Subcutaneous abdominal adipose tissue (tissue), 5 donors: ENCODE measurements at regions not wholly inside any gene's neighbourhood (a gene's known extent, or its start where the extent isn't known, plus 50 kb on each side); places are given as distances from the start of the nearest gene placed in this dataset.
A peak's percentile ranks its signal among the peaks of the same experiment; 100 is the strongest.

Source experiments
- H3K27ac ChIP-seq: one replicate; pipeline ENCODE4 v1.7.0; 2013; ENCODE audit warnings: low read depth, mild to moderate bottlenecking, inconsistent platforms, low read length, moderate library complexity
- H3K27me3 ChIP-seq, 5 donors: one replicate each; pipeline ENCODE4 v1.7.0; 2013; ENCODE audit warnings: low read length in 5 of 5, inconsistent platforms in 1 of 5; ENCODE audit not compliant: control insufficient read depth in 5 of 5, insufficient read depth in 4 of 5
- H3K36me3 ChIP-seq, 5 donors: one replicate each; pipeline ENCODE4 v1.7.0; 2013; ENCODE audit warnings: low read length in 5 of 5; ENCODE audit not compliant: control insufficient read depth in 5 of 5, insufficient read depth in 5 of 5
- H3K4me1 ChIP-seq, 5 donors: one replicate each; pipeline ENCODE4 v1.7.0; 2013; ENCODE audit warnings: low read length in 5 of 5, mild to moderate bottlenecking in 3 of 5, moderate library complexity in 1 of 5; ENCODE audit not compliant: control insufficient read depth in 5 of 5, insufficient read depth in 5 of 5
- H3K4me3 ChIP-seq, 5 donors: one replicate each; pipeline ENCODE4 v1.7.0; 2013; ENCODE audit warnings: low read length in 5 of 5, low read depth in 1 of 5
- H3K9ac ChIP-seq, 5 donors: one replicate each; pipeline ENCODE4 v1.7.0; 2013; ENCODE audit warnings: low read length in 5 of 5, mild to moderate bottlenecking in 4 of 5, moderate library complexity in 3 of 5
- H3K9me3 ChIP-seq, 5 donors: one replicate each; pipeline ENCODE4 v1.7.0; 2013; ENCODE audit warnings: low read length in 5 of 5; ENCODE audit not compliant: control insufficient read depth in 5 of 5
- donor health status: healthy.
- donor health status: healthy.
- donor health status: healthy.
- donor health status: healthy.
- donor health status: healthy.

DNA sequence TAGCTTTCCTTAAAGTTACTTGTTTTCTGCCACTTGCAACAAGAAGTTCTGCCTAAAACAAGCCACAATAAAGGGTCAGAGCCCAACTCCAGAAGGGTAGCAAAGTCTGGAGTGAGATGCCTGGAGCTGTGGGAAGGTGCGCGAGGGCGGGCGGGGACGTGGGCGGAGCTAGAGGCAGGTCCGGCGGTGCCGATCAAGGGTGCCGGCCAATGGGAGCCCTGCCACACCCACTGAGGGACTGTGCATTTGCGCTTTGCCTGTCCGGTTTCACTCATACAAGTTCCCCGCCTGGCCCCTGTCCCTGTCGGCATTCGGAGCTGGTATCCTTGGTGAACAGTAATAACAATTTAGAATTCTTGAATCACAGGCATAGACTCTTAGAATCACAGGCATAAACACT is 732.4 kb downstream of the MATN1 start:
- H3K4me3 ChIP-seq = no peak overlapping the region
- peaks cover 0 to 12% (median 9%) of the 10 kb centered on the region in 5 donors for H3K9me3 ChIP-seq
- no peak overlapping the region for H3K9ac ChIP-seq
- H3K27ac ChIP-seq = no peak overlapping the region
- H3K36me3 ChIP-seq = no peaks in the 10 kb centered on the region
- H3K27me3 ChIP-seq = peaks cover 0 to 7% (median 3%) of the 10 kb centered on the region in 5 donors
- peaks cover 0 to 10% (median 0%) of the 10 kb centered on the region in 5 donors for H3K4me1 ChIP-seq

DNA sequence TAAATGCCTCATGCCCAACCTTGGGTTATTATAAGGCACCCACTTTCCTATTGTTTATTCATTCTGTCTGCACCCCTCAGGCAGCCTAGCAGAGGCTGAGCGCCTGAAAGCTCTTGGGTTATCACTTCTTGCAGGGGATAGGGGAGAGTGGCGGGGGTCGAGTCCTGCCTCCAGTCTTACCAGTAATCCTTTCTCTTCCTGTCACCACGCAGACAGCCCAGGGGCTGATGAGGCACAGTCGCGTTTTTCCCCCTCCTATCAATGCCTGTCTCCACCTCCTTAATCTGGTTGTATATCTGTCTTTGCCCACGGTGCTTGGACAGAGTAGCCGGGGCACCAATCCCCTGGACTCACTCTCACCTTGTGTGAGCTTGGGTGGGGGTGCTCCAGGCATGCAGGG is 733.1 kb downstream of the MATN1 start:
- Histone ChIP-seq H3K27ac (no peak overlapping the region), H3K27me3 (peaks cover 0 to 7% (median 3%) of the 10 kb centered on the region in 5 donors)

DNA sequence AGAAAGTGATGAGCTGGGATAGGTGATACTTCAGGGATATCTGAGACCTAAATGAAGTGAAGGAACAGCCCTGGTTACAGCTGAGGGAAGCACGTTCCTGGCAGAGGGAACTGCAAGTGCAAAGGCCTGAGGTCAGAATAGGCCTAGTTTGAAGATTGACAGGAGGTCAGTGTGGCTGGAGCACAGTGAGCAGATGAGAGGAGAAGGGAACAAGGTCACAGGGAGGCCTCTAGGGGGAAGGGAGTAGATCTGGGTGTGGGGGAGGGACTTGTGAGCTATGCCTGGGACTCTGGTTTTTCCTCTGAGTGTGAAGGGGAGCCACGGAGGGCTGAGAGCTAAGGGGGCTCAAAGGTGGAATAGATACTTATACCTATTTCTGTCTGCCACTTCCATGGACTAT is 736.4 kb downstream of the MATN1 start:
- Histone ChIP-seq H3K4me1 (peaks cover 0 to 33% (median 13%) of the 10 kb centered on the region in 5 donors), H3K27me3 (peaks cover 0 to 12% (median 5%) of the 10 kb centered on the region in 5 donors), H3K36me3 (no peaks in the 10 kb centered on the region), H3K9me3 (no peaks in the 10 kb centered on the region), H3K9ac (no peak overlapping the region), H3K27ac (no peak overlapping the region), H3K4me3 (no peak overlapping the region)

More for the DNA sequence above, 733.1 kb downstream of the MATN1 start:
- Histone ChIP-seq H3K4me3 (no peak overlapping the region), H3K4me1 (peaks cover 0 to 14% (median 1%) of the 10 kb centered on the region in 5 donors), H3K9me3 (peaks cover 0 to 12% (median 9%) of the 10 kb centered on the region in 5 donors), H3K36me3 (no peaks in the 10 kb centered on the region), H3K9ac (no peak overlapping the region)

DNA sequence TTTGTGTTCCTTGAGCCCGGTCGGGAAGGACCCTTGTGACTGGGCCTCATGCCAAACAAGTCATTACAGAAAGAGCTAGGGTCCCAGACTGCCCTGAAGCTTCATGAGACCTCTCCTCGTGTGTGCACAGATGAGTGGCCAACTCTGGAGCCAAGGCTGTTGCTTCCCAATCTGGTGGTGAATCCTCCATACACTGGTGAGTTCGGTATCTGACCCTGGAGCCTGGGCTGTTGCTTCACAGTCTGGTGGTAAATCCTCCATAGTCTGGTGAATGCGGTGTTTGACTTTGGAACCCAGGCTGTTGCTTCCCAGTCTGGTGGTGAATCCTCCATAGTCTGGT is 737.8 kb downstream of the MATN1 start:
- no peak overlapping the region for H3K27ac ChIP-seq
- H3K4me3 ChIP-seq = no peak overlapping the region
- H3K9ac ChIP-seq = no peak overlapping the region
- H3K36me3 ChIP-seq = no peaks in the 10 kb centered on the region
- no peaks in the 10 kb centered on the region for H3K9me3 ChIP-seq
- H3K4me1 ChIP-seq = peaks cover 0 to 30% (median 13%) of the 10 kb centered on the region in 5 donors
- H3K27me3 ChIP-seq = peaks cover 0 to 10% (median 3%) of the 10 kb centered on the region in 5 donors

DNA sequence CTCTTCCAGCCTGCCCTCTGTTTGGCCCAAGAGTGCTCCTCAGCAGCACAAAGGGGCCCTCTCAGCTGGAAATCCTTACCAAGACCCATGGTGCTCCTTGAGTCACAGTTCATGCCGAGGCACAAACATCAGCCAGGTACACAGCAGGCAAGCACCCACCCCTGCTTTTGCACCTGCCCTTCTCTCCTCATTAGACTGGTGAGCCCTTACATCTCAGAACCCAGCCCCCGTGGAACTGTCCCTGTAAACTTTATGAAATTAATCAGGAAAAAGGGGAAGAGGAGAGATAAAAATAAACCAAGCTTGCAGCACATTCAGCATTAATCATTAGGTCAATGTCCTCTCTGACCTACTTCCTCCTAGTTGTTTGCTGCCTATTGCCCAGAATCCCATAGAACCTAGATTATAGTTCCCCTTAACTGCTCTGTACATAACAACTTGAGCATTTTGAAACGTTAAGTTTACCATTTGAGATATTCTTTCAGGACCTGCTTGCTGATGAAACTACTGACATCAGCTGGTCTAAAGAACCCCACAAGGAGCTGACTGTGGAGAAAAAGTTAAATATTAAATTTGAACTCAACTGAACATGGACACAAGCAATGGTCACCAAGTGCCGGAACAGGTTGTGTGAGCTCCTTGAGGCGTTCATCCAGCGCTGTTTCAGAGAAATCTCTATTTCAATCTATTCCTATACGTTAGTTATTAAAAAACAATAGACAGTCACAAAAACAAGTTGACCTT is 738.4 kb downstream of the MATN1 start:
- Histone ChIP-seq H3K36me3 (no peaks in the 10 kb centered on the region), H3K27me3 (peaks cover 0 to 8% (median 3%) of the 10 kb centered on the region in 5 donors), H3K9me3 (no peaks in the 10 kb centered on the region), H3K4me1 (peaks cover 0 to 30% (median 13%) of the 10 kb centered on the region in 5 donors), H3K9ac (no peak overlapping the region), H3K4me3 (peak overlapping the region in 3 of 5 donors; percentile 23 to 27 (median 24)), H3K27ac (no peak overlapping the region)

DNA sequence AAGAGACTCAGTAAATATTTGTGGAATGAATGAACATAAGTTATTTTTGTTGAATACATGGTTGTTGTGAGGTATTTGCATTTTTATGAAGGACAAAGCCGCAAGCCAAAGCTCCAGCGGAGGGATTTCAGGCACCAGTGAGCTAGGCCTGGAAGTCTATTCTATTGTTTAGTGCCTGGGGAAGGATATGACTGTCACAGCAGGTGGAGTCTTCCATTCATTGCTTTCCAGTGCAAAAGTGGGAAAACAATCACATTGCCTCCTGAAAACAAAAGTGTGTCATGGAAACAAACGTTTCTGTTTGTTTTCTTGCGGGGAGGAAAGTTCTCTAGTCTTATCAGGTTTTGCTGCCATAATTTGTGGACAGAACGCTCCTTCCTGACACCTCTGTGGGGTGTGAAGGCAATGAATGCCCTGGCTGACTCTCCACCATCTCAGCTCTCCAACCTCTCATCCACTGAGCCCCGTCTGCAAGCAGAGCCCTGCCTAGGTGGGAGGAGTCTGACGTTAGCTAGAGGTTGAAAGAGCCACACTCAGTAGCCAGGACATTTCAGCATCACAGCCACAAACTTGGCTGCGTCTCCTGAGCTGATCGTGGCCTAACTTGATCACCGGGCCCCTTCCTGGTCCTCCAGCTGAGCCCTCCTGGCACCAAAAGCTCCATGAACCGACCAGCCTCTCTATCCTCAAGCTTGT is 739.1 kb downstream of the MATN1 start:
- Histone ChIP-seq H3K4me3 (peak overlapping the region in 3 of 5 donors; percentile 23 to 27 (median 24)), H3K27ac (no peak overlapping the region), H3K9ac (no peak overlapping the region), H3K36me3 (no peaks in the 10 kb centered on the region), H3K9me3 (no peaks in the 10 kb centered on the region), H3K4me1 (peaks cover 0 to 30% (median 13%) of the 10 kb centered on the region in 5 donors), H3K27me3 (peaks cover 0 to 8% (median 3%) of the 10 kb centered on the region in 5 donors)

DNA sequence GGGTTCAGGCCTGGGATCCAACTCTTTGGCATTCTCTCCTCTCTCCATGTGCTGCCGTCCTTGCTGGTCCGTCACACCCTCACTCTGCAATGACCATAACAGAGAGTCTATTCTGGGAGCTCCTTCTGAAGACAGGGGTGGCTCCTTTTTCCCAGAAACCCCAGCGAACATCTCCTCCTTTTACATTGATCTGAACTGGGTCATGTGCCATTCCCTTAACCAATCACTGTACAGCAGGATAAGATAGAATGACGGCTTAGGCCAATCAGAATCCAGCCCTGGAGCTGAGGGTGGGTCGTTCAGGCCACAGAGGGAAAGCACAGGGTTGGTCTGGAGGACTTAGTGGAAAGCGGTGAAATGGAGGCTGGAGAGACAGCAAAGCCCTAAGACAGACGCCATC is 740.1 kb downstream of the MATN1 start:
- Histone ChIP-seq H3K9me3 (no peaks in the 10 kb centered on the region), H3K27ac (no peak overlapping the region), H3K4me1 (peaks cover 0 to 30% (median 13%) of the 10 kb centered on the region in 5 donors)

DNA sequence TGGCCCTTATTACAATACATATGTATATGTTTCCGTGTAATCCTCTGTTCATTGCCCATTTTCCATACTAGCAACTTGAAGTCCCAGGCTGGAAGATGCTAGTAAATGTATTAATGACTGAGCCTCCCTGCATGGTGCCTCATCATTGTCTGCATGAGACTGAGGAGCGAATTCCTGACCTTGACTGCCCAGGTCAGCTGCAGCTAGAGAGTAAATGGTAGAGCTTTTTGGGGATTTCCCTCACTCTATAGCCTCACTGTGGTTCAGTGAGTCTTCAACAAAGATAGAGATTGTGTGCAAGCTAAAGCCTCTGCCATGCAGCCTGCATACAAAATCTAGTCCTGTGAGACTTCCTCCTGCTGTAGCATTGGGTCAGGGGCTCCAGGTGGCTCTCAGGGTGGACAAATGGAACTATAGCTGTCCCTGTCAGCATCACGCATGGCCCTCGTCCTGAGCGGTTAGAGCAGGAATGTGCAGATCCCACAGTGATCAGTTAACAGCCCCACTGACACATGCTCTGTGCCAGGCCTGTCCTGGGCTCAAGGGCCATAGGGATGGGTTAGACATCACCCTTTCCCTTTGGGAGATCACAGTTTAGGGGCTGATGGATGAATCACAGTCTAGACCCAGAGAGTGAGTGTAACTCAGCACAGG is 741.7 kb downstream of the MATN1 start:
- H3K27me3 ChIP-seq = peaks cover 0 to 8% (median 3%) of the 10 kb centered on the region in 5 donors
- H3K4me1 ChIP-seq = peaks cover 0 to 29% (median 13%) of the 10 kb centered on the region in 5 donors
- H3K4me3 ChIP-seq = no peak overlapping the region
- no peaks in the 10 kb centered on the region for H3K36me3 ChIP-seq
- H3K27ac ChIP-seq = no peak overlapping the region
- peaks cover 0 to 11% (median 0%) of the 10 kb centered on the region in 5 donors for H3K9me3 ChIP-seq
- H3K9ac ChIP-seq = no peak overlapping the region

More for the DNA sequence above, 740.1 kb downstream of the MATN1 start:
- Histone ChIP-seq H3K36me3 (no peaks in the 10 kb centered on the region), H3K4me3 (no peak overlapping the region), H3K27me3 (peaks cover 0 to 8% (median 3%) of the 10 kb centered on the region in 5 donors), H3K9ac (no peak overlapping the region)

DNA sequence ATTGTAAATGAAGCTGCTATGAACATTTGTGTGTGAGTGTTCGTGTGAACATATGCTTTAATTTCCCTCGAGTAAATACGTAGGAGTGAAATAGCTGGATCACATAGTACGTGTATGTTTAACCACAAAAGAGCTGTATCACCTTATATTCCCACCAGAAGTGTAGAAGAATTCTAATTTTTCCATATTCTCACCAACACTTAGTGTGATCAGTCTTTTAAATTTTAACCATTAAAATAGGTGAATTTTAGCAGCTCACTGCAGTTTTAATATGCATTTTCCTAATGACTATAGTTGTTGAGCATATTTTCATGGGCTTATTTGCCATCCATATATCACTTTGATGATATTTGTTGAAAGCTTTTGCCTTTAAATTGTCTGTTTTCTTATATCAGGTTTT is 741.2 kb downstream of the PTPRU start:
- H3K27ac ChIP-seq = no peak overlapping the region
- H3K4me1 ChIP-seq = no peaks in the 10 kb centered on the region
- H3K9me3 ChIP-seq = peaks cover 0 to 15% (median 0%) of the 10 kb centered on the region in 5 donors
- no peaks in the 10 kb centered on the region for H3K36me3 ChIP-seq
- H3K27me3 ChIP-seq = peaks cover 0 to 10% (median 3%) of the 10 kb centered on the region in 5 donors
- H3K4me3 ChIP-seq = no peak overlapping the region
- H3K9ac ChIP-seq = no peak overlapping the region
